SJSA1 (cell line): ENCODE measurements at regions not wholly inside any gene's neighbourhood (a gene's known extent, or its start where the extent isn't known, plus 50 kb on each side); places are given as distances from the start of the nearest gene placed in this dataset.

ENCODE experiments used
- DNase-seq, 2 experiments: peaks; one replicate each; pipeline ENCODE4 v3.0.0-alpha.2; 2015 to 2020; ENCODE audit warnings: low spot score in 2 of 2, low read depth in 1 of 2
- H3K27ac ChIP-seq: fragments of 250-450 bp; sonication (Bioruptor Pico); 2 replicates; pipeline ENCODE4 v1.5.1; 2020; ENCODE audit warnings: mild to moderate bottlenecking, moderate library complexity
- H3K27me3 ChIP-seq: fragments of 250-450 bp; sonication (Bioruptor Pico); replicated peaks from 2 replicates; pipeline ENCODE4 v1.5.1; 2020; ENCODE audit warnings: mild to moderate bottlenecking, moderate library complexity
- H3K36me3 ChIP-seq: fragments of 250-450 bp; sonication (Bioruptor Pico); 2 replicates; pipeline ENCODE4 v1.5.1; 2020; ENCODE audit warnings: mild to moderate bottlenecking
- H3K4me1 ChIP-seq: fragments of 250-450 bp; sonication (Bioruptor Pico); replicated peaks from 2 replicates; pipeline ENCODE4 v1.6.1; 2021; ENCODE audit warnings: mild to moderate bottlenecking
- H3K4me3 ChIP-seq: fragments of 250-450 bp; sonication (Bioruptor Pico); 2 replicates; pipeline ENCODE4 v1.5.1; 2020; ENCODE audit warnings: mild to moderate bottlenecking
- H3K9me3 ChIP-seq: fragments of 250-450 bp; sonication (Bioruptor Pico); replicated peaks from 2 replicates; pipeline ENCODE4 v1.5.1; 2020; ENCODE audit warnings: mild to moderate bottlenecking

- no peaks in the 10 kb centered on the region for H3K27me3 ChIP-seq
- DNase-seq, result peak in 1 of 2 experiments; percentile 6
Measured at GRCh38 chr5:57338068-57338867, 144.3 kb downstream of the ACTBL2 start.

GRCh38 chr5:57335092-57335660, 147.4 kb downstream of the ACTBL2 start:
- Histone ChIP-seq H3K27ac (peak overlapping the region; percentile 1), H3K4me3 (no peak overlapping the region), H3K36me3 (no peaks in the 10 kb centered on the region), H3K4me1 (peaks cover 20% of the 10 kb centered on the region), H3K27me3 (no peaks in the 10 kb centered on the region), H3K9me3 (no peaks in the 10 kb centered on the region)
- peak in 1 of 2 experiments; percentile 78 for DNase-seq

More at GRCh38 chr5:57338068-57338867, 144.3 kb downstream of the ACTBL2 start:
- H3K4me3 ChIP-seq, result no peak overlapping the region
- no peaks in the 10 kb centered on the region for H3K9me3 ChIP-seq
- peaks cover 20% of the 10 kb centered on the region for H3K4me1 ChIP-seq
- H3K27ac ChIP-seq, result no peak overlapping the region
- no peaks in the 10 kb centered on the region for H3K36me3 ChIP-seq

- Histone ChIP-seq H3K4me3 (no peak overlapping the region), H3K27me3 (no peaks in the 10 kb centered on the region), H3K36me3 (no peaks in the 10 kb centered on the region), H3K4me1 (peaks cover 20% of the 10 kb centered on the region), H3K9me3 (no peaks in the 10 kb centered on the region), H3K27ac (no peak overlapping the region)
- no peak for DNase-seq
Measured at GRCh38 chr5:57334475-57334874, 148.1 kb downstream of the ACTBL2 start.

- Histone ChIP-seq H3K27ac (no peak overlapping the region), H3K36me3 (no peaks in the 10 kb centered on the region), H3K4me3 (no peak overlapping the region), H3K9me3 (no peaks in the 10 kb centered on the region), H3K27me3 (no peaks in the 10 kb centered on the region), H3K4me1 (peaks cover 20% of the 10 kb centered on the region)
- DNase-seq, result no peak
Measured at GRCh38 chr5:57332361-57332760, 150.2 kb downstream of the ACTBL2 start.

- Histone ChIP-seq H3K4me1 (no peaks in the 10 kb centered on the region), H3K36me3 (no peaks in the 10 kb centered on the region), H3K27ac (no peak overlapping the region), H3K27me3 (no peaks in the 10 kb centered on the region), H3K4me3 (no peak overlapping the region), H3K9me3 (no peaks in the 10 kb centered on the region)
- DNase-seq, result no peak
Measured at GRCh38 chr5:57327561-57328367, 153.9 kb downstream of the GPBP1 start.

- Histone ChIP-seq H3K4me1 (no peaks in the 10 kb centered on the region), H3K27me3 (no peaks in the 10 kb centered on the region), H3K9me3 (no peaks in the 10 kb centered on the region), H3K4me3 (no peak overlapping the region), H3K36me3 (no peaks in the 10 kb centered on the region), H3K27ac (no peak overlapping the region)
- no peak for DNase-seq
Measured at GRCh38 chr5:57325678-57326397, 152.0 kb downstream of the GPBP1 start.

GRCh38 chr5:57324861-57325260, 151.0 kb downstream of the GPBP1 start:
- no peak overlapping the region for H3K27ac ChIP-seq
- no peaks in the 10 kb centered on the region for H3K4me1 ChIP-seq
- no peaks in the 10 kb centered on the region for H3K9me3 ChIP-seq
- no peaks in the 10 kb centered on the region for H3K27me3 ChIP-seq
- no peak for DNase-seq
- no peak overlapping the region for H3K4me3 ChIP-seq
- H3K36me3 ChIP-seq, result no peaks in the 10 kb centered on the region

- Histone ChIP-seq H3K27me3 (no peaks in the 10 kb centered on the region), H3K9me3 (no peaks in the 10 kb centered on the region), H3K36me3 (no peaks in the 10 kb centered on the region), H3K4me1 (no peaks in the 10 kb centered on the region), H3K4me3 (no peak overlapping the region), H3K27ac (no peak overlapping the region)
- no peak for DNase-seq
Measured at GRCh38 chr5:57324181-57324580, 150.3 kb downstream of the GPBP1 start.

- Histone ChIP-seq H3K4me3 (no peak overlapping the region), H3K36me3 (no peaks in the 10 kb centered on the region), H3K27me3 (no peaks in the 10 kb centered on the region), H3K27ac (no peak overlapping the region), H3K9me3 (no peaks in the 10 kb centered on the region), H3K4me1 (peaks cover 20% of the 10 kb centered on the region)
- DNase-seq, result no peak
Measured at GRCh38 chr5:57320582-57320981, 146.7 kb downstream of the GPBP1 start.

GRCh38 chr5:57319628-57320027, 145.8 kb downstream of the GPBP1 start:
- Histone ChIP-seq H3K27ac (no peak overlapping the region), H3K9me3 (no peaks in the 10 kb centered on the region), H3K4me1 (peaks cover 20% of the 10 kb centered on the region), H3K36me3 (no peaks in the 10 kb centered on the region), H3K27me3 (no peaks in the 10 kb centered on the region), H3K4me3 (no peak overlapping the region)
- DNase-seq, result no peak

GRCh38 chr5:57318251-57318650, 144.4 kb downstream of the GPBP1 start:
- Histone ChIP-seq H3K27ac (no peak overlapping the region), H3K4me1 (peaks cover 20% of the 10 kb centered on the region), H3K36me3 (no peaks in the 10 kb centered on the region), H3K4me3 (no peak overlapping the region), H3K27me3 (no peaks in the 10 kb centered on the region), H3K9me3 (no peaks in the 10 kb centered on the region)
- DNase-seq, result no peak

- Histone ChIP-seq H3K4me3 (no peak overlapping the region), H3K9me3 (no peaks in the 10 kb centered on the region), H3K27ac (peak overlapping the region; percentile 49), H3K27me3 (no peaks in the 10 kb centered on the region), H3K36me3 (no peaks in the 10 kb centered on the region), H3K4me1 (peaks cover 20% of the 10 kb centered on the region)
- DNase-seq, result no peak
Measured at GRCh38 chr5:57317341-57317740, 143.5 kb downstream of the GPBP1 start.

- Histone ChIP-seq H3K9me3 (no peaks in the 10 kb centered on the region), H3K4me3 (no peak overlapping the region), H3K27me3 (no peaks in the 10 kb centered on the region), H3K27ac (peak overlapping the region; percentile 49), H3K4me1 (peaks cover 24% of the 10 kb centered on the region), H3K36me3 (no peaks in the 10 kb centered on the region)
- peak; percentile 85 to 91 for DNase-seq
Measured at GRCh38 chr5:57316798-57317327, 143.0 kb downstream of the GPBP1 start.
